Smooth muscle cell (in vitro differentiated cells): ENCODE measurements at regions not wholly inside any gene's neighbourhood (a gene's known extent, or its start where the extent isn't known, plus 50 kb on each side); places are given as distances from the start of the nearest gene placed in this dataset.

Experiments
- DNase-seq: peaks from one replicate; lab custom pipeline; 2025; ENCODE audit not compliant: unreplicated experiment; lab: John Stamatoyannopoulos, UW
- H2AFZ ChIP-seq: fragments of 200-600 bp; sonication (generic); 2 replicates; pipeline ENCODE4 v1.6.0; 2016; ENCODE audit warnings: antibody characterized with exemption, low read depth, mild to moderate bottlenecking
- H3F3A ChIP-seq: fragments of 200-600 bp; sonication (generic); 2 replicates; pipeline ENCODE4 v1.6.0; 2017; ENCODE audit warnings: antibody characterized with exemption, low read depth
- H3K27ac ChIP-seq: fragments of 200-600 bp; sonication (generic); 2 replicates; pipeline ENCODE4 v1.5.1; 2016; ENCODE audit warnings: low read depth, mild to moderate bottlenecking
- H3K27me3 ChIP-seq: fragments of 200-600 bp; sonication (generic); 2 replicates; pipeline ENCODE4 v1.6.1; 2016; ENCODE audit warnings: low read depth, mild to moderate bottlenecking
- H3K36me3 ChIP-seq: fragments of 200-600 bp; sonication (generic); 2 replicates; pipeline ENCODE4 v1.5.1; 2016; ENCODE audit warnings: low read depth
- H3K4me1 ChIP-seq: fragments of 200-600 bp; sonication (generic); 2 replicates; pipeline ENCODE4 v1.5.1; 2016; ENCODE audit warnings: low read depth
- H3K4me2 ChIP-seq: fragments of 200-600 bp; sonication (generic); 2 replicates; pipeline ENCODE4 v1.6.0; 2016; ENCODE audit warnings: mild to moderate bottlenecking
- H3K4me3 ChIP-seq: fragments of 200-600 bp; sonication (generic); 2 replicates; pipeline ENCODE4 v1.5.1; 2016; ENCODE audit warnings: mild to moderate bottlenecking
- H3K79me2 ChIP-seq: fragments of 200-600 bp; sonication (generic); 2 replicates; pipeline ENCODE4 v1.6.0; 2016; ENCODE audit warnings: low read depth, mild to moderate bottlenecking
- H3K9ac ChIP-seq: fragments of 200-600 bp; sonication (generic); 2 replicates; pipeline ENCODE4 v1.6.0; 2016; ENCODE audit warnings: low read depth
- H3K9me3 ChIP-seq: fragments of 200-600 bp; sonication (generic); replicated peaks from 2 replicates; pipeline ENCODE4 v1.5.1; 2016; ENCODE audit warnings: low read depth
- H4K20me1 ChIP-seq: fragments of 200-600 bp; sonication (generic); 2 replicates; pipeline ENCODE4 v1.6.0; 2016; ENCODE audit warnings: low read depth
- WGBS: methylation state at CpG from one replicate; pipeline ENCODE4 v1.1.7; 2016; ENCODE audit warnings: low lambda C conversion rate; 5-methylcytosine and 5-hydroxymethylcytosine counted together
- TF ChIP-seq, protein P1 (sequence below): fragments of 200-600 bp; sonication (generic); IDR thresholded peaks from 2 replicates; pipeline ENCODE4 v1.5.1; 2017; ENCODE audit warnings: borderline replicate concordance, mild to moderate bottlenecking, antibody characterized with exemption; ENCODE audit not compliant: insufficient read depth, poor library complexity, severe bottlenecking

DNA sequence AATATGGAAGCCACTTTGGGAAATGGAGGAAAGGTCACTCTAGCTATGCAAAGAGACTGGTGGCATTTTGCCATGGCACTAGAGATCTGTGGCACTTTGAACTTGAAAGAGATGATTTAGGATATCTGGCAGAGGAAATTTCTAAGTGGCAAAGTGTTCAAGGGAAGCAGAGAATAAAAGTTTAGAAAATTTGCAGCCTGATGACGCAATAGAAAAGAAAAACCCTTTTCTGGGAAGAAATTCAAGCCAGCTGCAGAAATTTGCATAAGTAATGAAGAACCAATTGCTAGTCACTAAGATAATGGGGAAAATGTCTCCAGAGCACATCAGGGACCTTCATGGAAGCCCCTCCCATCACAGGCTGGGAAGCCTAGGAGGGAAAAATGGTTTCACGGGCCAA is 191.1 kb upstream of the B3GALT2 start:
- no peak overlapping the region for H2AFZ ChIP-seq
- H3K9me3 ChIP-seq = no peaks in the 10 kb centered on the region
- H4K20me1 ChIP-seq = no peaks in the 10 kb centered on the region
- H3K27ac ChIP-seq = no peak overlapping the region
- no peaks in the 10 kb centered on the region for H3K79me2 ChIP-seq
- no peak for DNase-seq
- WGBS = 85% methylated on average over 2 of the region's 2 CpGs
- H3F3A ChIP-seq = no peaks in the 10 kb centered on the region
- TF ChIP-seq, protein P1, sequence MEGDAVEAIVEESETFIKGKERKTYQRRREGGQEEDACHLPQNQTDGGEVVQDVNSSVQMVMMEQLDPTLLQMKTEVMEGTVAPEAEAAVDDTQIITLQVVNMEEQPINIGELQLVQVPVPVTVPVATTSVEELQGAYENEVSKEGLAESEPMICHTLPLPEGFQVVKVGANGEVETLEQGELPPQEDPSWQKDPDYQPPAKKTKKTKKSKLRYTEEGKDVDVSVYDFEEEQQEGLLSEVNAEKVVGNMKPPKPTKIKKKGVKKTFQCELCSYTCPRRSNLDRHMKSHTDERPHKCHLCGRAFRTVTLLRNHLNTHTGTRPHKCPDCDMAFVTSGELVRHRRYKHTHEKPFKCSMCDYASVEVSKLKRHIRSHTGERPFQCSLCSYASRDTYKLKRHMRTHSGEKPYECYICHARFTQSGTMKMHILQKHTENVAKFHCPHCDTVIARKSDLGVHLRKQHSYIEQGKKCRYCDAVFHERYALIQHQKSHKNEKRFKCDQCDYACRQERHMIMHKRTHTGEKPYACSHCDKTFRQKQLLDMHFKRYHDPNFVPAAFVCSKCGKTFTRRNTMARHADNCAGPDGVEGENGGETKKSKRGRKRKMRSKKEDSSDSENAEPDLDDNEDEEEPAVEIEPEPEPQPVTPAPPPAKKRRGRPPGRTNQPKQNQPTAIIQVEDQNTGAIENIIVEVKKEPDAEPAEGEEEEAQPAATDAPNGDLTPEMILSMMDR = no peak
- no peaks in the 10 kb centered on the region for H3K4me1 ChIP-seq
- no peak overlapping the region for H3K4me3 ChIP-seq
- no peaks in the 10 kb centered on the region for H3K36me3 ChIP-seq
- H3K9ac ChIP-seq = no peak overlapping the region
- H3K4me2 ChIP-seq = no peak overlapping the region
- H3K27me3 ChIP-seq = no peaks in the 10 kb centered on the region

DNA sequence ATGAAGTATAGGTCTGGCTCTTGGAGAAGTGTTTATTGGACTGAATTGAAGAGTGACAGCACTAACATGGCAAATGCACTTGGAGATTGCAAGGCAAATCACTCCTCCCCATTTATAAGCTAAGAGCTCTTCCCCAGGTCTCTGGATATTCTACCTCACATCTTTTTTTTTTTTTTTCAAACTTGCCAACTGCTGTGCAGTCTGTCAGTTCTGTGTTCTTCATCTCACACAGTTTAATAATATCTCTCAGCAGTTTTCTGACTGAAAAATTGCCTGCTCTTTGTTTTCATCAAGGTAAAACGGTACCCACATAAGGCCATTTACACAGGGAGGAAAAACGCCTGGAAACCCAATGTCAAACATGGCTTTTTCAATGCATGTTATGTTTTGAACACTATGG is 186.1 kb upstream of the B3GALT2 start:
- no peaks in the 10 kb centered on the region for H3K27me3 ChIP-seq
- no peak overlapping the region for H3K4me2 ChIP-seq
- H3K4me1 ChIP-seq = no peaks in the 10 kb centered on the region
- no peak overlapping the region for H3K4me3 ChIP-seq
- no peak overlapping the region for H3K9ac ChIP-seq
- no peaks in the 10 kb centered on the region for H3K9me3 ChIP-seq
- no peak overlapping the region for H3K27ac ChIP-seq
- TF ChIP-seq, protein P1 = no peak
- H4K20me1 ChIP-seq = no peaks in the 10 kb centered on the region
- H3K36me3 ChIP-seq = no peaks in the 10 kb centered on the region
- H3K79me2 ChIP-seq = no peaks in the 10 kb centered on the region
- H2AFZ ChIP-seq = no peak overlapping the region
- WGBS = 83% methylated on average over 2 of the region's 2 CpGs
- no peak for DNase-seq
- H3F3A ChIP-seq = no peaks in the 10 kb centered on the region

DNA sequence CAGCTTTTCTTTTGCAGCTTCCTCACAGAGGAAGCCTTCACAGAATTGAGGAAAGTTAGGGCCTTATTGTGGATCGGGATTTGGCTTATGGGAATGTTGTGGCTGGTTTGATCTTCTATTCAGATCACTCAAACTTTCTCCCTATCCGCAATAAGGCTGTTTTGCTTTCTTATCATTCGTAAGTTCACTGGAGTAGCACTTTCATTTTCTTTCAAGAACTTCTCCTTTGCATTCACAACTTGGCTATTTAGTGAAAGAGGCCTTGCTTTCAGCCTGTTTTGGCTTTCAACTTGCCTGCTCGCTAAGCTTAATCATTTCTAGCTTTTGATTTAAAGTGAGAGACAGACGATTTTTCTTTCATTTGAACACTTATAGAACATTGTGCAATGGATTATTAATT is 181.9 kb upstream of the B3GALT2 start:
- Histone ChIP-seq H3K4me2 (no peak overlapping the region), H2AFZ (no peak overlapping the region), H3K36me3 (no peaks in the 10 kb centered on the region), H3F3A (no peaks in the 10 kb centered on the region), H3K9ac (no peak overlapping the region), H3K4me3 (no peak overlapping the region), H3K27me3 (no peaks in the 10 kb centered on the region), H4K20me1 (no peaks in the 10 kb centered on the region), H3K9me3 (no peaks in the 10 kb centered on the region), H3K4me1 (no peaks in the 10 kb centered on the region), H3K27ac (no peak overlapping the region), H3K79me2 (no peaks in the 10 kb centered on the region)
- no peak for DNase-seq
- TF ChIP-seq, protein P1 = no peak
- WGBS = 83% methylated on average over 5 of the region's 5 CpGs

DNA sequence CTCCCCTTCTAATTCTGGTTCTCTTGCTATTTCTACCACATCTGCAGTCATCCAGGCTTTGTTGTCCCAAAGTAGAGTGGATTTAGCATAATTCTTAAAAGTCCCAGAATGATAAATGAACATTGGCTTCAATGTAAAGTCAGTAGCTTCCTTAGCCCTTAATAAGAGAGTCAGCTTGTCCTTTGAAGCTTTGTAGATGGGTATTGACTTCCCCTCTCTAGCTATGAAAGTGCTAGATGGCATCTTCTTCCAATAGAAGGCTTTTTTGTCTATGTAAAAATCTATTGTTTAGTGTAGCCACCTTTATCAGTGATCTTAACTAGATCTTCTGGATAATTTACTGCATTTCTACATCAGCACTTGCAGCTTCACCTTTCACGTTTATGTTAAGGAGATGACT is 181.4 kb upstream of the B3GALT2 start:
- no peak overlapping the region for H3K4me2 ChIP-seq
- H3K4me3 ChIP-seq = no peak overlapping the region
- H3K9ac ChIP-seq = no peak overlapping the region
- H3K79me2 ChIP-seq = no peaks in the 10 kb centered on the region
- 77% methylated on average over 1 of the region's 1 CpG for WGBS
- H3K36me3 ChIP-seq = no peaks in the 10 kb centered on the region
- no peak overlapping the region for H3K27ac ChIP-seq
- no peaks in the 10 kb centered on the region for H4K20me1 ChIP-seq
- no peaks in the 10 kb centered on the region for H3K9me3 ChIP-seq
- no peak for DNase-seq
- H3F3A ChIP-seq = no peaks in the 10 kb centered on the region
- H3K4me1 ChIP-seq = no peaks in the 10 kb centered on the region
- H3K27me3 ChIP-seq = no peaks in the 10 kb centered on the region
- H2AFZ ChIP-seq = no peak overlapping the region
- TF ChIP-seq, protein P1 = no peak
